Stomach (tissue), 4 donors: ENCODE measurements at regions not wholly inside any gene's neighbourhood (a gene's known extent, or its start where the extent isn't known, plus 50 kb on each side); places are given as distances from the start of the nearest gene placed in this dataset.

ENCODE experiments used
- CTCF ChIP-seq, 7 experiments: fragments of 450-650 bp in 4 of 7; fragments of 200-600 bp in 3 of 7; sonication (generic) in 3 of 7; IDR thresholded peaks; one replicate each; pipeline ENCODE4 v1.5.1; 2016 to 2019; ENCODE audit warnings: antibody characterized with exemption in 7 of 7, control low read depth in 2 of 7, mild to moderate bottlenecking in 1 of 7
- POLR2AphosphoS5 ChIP-seq, 3 donors: sonication (generic); formaldehyde crosslinking; IDR thresholded peaks; one replicate each; pipeline ENCODE4 v1.6.1; 2016; ENCODE audit warnings: antibody characterized with exemption in 3 of 3

GRCh38 chr1:242827538-242827937, 303.0 kb upstream of the PLD5 start:
- TF ChIP-seq POLR2AphosphoS5 (IDR thresholded peaks at IDR 0.05) (no peak), CTCF (IDR thresholded peaks at IDR 0.05) (no peak)
